AG09319 (cell line): ENCODE measurements at regions not wholly inside any gene's neighbourhood (a gene's known extent, or its start where the extent isn't known, plus 50 kb on each side); places are given as distances from the start of the nearest gene placed in this dataset.
"Not testable (repeated sequence)": the region's sequence is repeated elsewhere in the genome, so short reads cannot be mapped to it uniquely, and the experiment has no call there.

Source experiments
- DNase-seq: peaks from one replicate; pipeline ENCODE4 v3.0.0-alpha.2; 2010; ENCODE audit warnings: low read depth; ENCODE audit errors: extremely low read depth
- TF ChIP-seq, protein P1 (sequence below): IDR thresholded peaks from 2 replicates; pipeline ENCODE4 v1.5.1; 2011; ENCODE audit warnings: low read depth, mild to moderate bottlenecking, inconsistent platforms, low read length, moderate library complexity

- no peak for DNase-seq
- TF ChIP-seq, protein P1, sequence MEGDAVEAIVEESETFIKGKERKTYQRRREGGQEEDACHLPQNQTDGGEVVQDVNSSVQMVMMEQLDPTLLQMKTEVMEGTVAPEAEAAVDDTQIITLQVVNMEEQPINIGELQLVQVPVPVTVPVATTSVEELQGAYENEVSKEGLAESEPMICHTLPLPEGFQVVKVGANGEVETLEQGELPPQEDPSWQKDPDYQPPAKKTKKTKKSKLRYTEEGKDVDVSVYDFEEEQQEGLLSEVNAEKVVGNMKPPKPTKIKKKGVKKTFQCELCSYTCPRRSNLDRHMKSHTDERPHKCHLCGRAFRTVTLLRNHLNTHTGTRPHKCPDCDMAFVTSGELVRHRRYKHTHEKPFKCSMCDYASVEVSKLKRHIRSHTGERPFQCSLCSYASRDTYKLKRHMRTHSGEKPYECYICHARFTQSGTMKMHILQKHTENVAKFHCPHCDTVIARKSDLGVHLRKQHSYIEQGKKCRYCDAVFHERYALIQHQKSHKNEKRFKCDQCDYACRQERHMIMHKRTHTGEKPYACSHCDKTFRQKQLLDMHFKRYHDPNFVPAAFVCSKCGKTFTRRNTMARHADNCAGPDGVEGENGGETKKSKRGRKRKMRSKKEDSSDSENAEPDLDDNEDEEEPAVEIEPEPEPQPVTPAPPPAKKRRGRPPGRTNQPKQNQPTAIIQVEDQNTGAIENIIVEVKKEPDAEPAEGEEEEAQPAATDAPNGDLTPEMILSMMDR: no peak
Measured at GRCh38 chr3:8020047-8020841, 481.4 kb upstream of the LMCD1 start.

DNA sequence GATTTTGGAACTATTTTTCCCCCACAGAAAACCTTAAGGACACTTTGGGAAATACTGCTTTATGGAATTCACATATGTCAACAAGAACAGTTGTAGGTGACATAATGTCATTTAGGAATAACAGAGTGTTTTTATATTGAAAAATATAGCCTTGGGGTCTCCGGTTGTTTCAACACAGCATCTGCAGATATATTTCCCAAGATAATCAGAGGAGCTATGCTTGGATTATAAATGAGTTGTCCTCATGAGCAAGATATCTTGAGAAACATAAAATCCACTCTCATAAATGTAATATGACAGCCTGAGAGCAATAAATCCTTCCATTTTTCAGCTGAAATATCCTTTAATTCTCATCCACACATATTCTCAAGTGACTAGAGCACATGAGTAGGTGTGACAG lies 473.7 kb upstream of the LMCD1 start:
- TF ChIP-seq, protein P1: no peak
- DNase-seq: no peak

DNA sequence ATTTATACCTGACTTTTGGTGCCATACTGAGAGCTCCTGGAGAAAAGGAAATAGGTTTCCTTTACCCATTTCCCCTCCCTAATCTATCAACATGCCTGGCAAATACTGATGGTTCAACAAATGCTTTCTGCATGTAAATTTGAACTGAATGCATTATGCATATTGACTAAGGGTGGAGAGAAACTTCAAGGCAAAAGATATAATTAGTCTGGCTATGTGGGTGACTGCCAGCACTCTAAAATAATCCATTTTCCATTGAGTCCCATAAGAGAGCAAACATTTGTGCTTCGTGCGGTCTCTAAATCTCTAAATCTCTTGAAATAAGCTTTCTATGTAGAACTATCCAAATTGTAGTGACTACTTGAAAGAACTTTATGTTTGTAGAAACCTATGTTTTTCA lies 451.3 kb upstream of the LMCD1 start:
- TF ChIP-seq, protein P1: no peak
- DNase-seq: no peak

GRCh38 chr3:8052659-8053058 lies 449.0 kb upstream of the LMCD1 start:
- DNase-seq: no peak
- TF ChIP-seq, protein P1: no peak

GRCh38 chr3:8068135-8068534 lies 433.5 kb upstream of the LMCD1 start:
- not testable (repeated sequence) for DNase-seq

GRCh38 chr3:8069471-8069870 lies 432.2 kb upstream of the LMCD1 start:
- DNase-seq: no peak
- TF ChIP-seq, protein P1: no peak

- no peak for DNase-seq
- TF ChIP-seq, protein P1: no peak
Measured at GRCh38 chr3:8070011-8070410, 431.6 kb upstream of the LMCD1 start.

- not testable (repeated sequence) for DNase-seq
Measured at GRCh38 chr3:8074740-8075139, 426.9 kb upstream of the LMCD1 start.
